DMS153 treated with DMSO at 0.1 percent for 48 hours (cell line): ENCODE measurements at regions not wholly inside any gene's neighbourhood (a gene's known extent, or its start where the extent isn't known, plus 50 kb on each side); places are given as distances from the start of the nearest gene placed in this dataset.

Source experiments
- DNase-seq: peaks from one replicate; lab custom pipeline; 2025; ENCODE audit not compliant: unreplicated experiment; lab: John Stamatoyannopoulos, UW

DNA sequence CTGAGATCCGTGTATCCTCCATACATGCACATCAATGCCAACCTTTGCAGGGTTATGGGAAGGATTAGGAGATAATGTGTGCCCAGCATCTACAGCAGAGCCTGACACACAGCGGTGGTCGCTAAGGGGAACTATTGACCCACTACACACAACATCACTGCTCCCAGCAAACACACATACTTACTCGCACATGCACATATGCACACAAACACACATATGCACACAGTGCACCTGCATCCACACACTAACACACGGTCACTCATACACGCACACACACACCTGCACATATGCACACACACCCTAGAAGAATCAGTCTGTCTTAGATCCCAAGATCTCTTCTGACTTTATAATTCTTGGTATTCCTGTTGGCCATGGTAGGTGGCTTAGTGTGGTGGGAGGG lies 118.3 kb downstream of the GYPC start:
- no peak for DNase-seq

GRCh38 chr2:126774761-126775160 lies 118.8 kb downstream of the GYPC start:
- no peak for DNase-seq

DNA sequence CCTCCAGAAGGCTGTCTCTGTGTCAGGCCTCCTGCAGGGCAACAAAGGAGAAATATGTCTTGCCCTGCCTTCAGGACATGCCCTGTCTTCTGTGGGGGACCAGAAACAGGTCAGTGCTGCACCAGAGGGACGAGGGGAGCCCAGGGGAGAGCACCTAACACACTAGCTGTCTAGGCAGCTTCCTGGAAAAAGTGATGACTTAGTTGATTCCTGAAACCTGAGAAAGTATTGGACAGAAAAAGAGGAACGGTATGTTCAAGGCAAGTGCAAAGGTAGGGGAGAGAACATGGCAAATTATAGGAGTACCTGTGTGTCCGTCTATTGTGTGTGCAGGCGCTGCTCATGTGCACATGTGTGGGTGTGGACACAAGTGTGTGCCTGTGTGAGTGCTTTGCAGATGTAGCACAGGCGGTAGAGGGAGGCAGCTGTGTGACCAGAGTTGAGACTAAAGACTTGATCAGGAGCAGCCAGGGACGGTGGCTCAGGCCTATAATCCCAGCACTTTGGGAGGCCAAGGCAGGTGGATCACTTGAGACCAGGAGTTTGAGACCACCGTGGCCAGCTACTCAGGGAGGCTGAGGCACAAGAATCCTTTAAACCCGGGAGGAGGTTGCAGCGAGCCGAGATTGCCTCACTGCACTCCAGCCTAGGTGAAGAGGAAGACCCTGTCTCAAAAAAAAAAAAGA lies 119.5 kb downstream of the GYPC start:
- DNase-seq: no peak

GRCh38 chr2:126776255-126776654 lies 120.3 kb downstream of the GYPC start:
- DNase-seq: no peak

GRCh38 chr2:126776692-126777619 lies 121.0 kb downstream of the GYPC start:
- DNase-seq: peak; percentile 73

GRCh38 chr2:126777620-126777978 lies 121.1 kb upstream of the TEX51 start:
- no peak for DNase-seq

DNA sequence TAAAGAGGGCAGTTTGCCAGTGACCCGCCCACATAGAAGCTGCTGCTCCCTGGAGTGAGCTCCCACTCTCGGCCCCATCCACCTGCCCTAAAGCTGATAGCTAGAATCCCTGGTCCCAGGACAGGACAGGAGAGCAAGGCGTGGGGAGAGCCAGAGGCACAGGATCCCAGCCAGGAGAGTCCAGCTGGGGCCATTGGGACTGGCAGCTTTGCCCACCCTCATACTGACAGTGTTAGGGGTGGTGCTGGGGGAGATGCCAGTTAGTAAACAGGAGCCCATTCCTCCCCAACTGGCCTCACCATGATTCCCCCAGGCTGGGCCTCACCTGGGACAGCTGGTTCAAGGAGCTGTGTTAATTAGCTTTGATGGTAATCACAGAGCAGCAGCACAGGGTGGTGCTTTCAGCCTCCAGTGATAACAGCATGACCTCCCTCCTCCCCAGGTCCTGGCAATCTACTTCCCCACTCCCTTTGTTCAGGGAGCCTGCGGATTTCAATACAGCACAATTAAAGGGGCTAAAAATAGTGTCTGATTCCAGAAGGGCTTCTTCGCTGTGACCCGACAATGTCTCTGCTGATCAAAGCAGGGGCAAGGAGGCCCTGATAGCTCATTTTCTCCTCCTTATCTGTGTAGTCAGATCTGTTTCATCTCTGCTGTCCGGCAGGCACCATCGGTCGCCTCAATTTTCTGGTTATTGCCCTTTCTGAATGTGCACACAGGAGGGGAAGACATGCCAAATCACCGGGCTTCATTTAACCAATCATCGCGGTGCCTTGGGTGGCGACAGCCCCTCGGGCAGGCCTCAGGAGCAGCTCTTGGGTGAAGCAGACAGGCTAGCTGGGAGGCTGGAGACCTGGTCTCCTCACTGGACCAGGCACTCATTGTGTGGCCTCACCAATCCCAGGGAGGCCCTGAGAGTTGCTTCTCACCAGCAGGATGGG lies 119.9 kb upstream of the TEX51 start:
- DNase-seq: no peak

- no peak for DNase-seq
Observed at GRCh38 chr2:126781206-126781605, 117.5 kb upstream of the TEX51 start.

DNA sequence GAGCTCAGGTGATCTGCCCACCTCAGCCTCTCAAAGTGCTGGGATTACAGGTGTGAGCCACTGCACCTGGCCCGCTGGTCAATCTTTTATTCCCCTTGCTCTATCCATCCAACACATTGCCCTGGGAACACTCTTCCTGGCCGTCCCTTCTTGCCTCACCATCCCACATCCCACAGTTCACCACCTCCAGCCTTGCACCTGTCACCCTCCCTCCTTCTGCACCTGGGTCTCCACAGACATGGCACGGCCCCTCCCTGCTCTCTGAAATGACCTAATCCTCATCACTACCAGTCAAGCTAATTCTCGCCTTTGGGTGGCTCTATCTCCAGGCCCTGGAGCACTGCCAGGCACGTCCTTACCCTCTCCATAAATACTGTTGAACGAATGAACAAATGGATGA lies 116.9 kb upstream of the TEX51 start:
- DNase-seq: no peak

DNA sequence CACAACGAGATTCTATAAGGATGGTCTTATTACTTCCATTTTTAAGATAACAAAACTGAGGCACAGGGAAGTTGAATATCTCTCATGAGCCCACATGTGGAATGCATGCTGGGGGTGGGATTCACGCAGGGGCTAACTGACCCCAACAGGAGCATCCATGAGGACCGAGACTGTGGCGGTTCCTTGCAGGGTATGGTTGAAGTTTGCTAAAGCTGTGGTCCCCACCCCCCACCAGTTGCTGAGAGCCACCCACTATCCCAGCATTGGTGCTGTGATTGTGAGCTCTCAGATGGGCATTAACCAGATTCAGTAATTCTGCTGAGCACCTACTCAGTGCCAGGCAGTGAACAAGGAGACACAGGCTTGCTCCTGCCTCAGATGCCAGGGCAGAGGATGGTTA lies 116.0 kb upstream of the TEX51 start:
- DNase-seq: no peak

DNA sequence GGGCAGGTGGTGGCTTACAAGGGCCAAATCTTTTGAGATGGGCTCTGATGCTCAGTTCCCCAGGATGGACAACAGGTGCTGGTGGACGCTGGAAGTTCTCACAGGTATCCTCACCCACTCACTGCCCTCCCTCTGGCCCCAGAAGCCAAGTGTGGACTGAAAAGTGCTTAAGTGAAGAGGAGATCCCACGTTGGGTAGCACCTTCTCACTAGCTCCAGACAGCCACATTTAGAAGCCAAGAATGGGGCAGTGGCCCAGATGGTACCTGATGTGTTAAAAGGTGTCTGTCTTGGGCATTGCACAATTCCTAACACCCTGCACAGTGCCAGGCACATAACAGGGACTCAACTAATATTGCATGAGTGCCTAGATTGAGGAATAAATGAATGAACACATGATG lies 115.3 kb upstream of the TEX51 start:
- DNase-seq: no peak

- no peak for DNase-seq
Observed at GRCh38 chr2:126784045-126784444, 114.6 kb upstream of the TEX51 start.

GRCh38 chr2:126784621-126785020 lies 114.1 kb upstream of the TEX51 start:
- DNase-seq: no peak

DNA sequence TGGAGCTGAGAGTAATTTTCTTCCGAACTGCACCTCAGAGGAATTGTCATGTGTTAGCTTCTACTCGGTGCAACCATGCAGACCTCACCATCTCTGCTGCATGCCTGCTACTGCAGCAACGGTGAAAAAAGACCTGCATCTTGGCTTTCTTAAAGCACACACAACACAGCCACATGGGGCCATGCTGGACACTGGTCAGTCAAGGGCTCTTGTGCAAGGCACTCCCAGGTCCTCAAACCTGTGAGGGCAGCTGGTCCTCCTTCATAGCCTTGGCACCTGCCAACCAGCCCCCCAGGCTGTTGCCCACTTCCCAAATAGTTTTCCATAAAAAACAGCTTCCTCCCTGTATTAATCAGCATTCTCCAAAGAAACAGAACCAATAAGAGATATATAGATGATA lies 113.5 kb upstream of the TEX51 start:
- no peak for DNase-seq

- DNase-seq: no peak
Observed at GRCh38 chr2:126785862-126786261, 112.8 kb upstream of the TEX51 start.

DNA sequence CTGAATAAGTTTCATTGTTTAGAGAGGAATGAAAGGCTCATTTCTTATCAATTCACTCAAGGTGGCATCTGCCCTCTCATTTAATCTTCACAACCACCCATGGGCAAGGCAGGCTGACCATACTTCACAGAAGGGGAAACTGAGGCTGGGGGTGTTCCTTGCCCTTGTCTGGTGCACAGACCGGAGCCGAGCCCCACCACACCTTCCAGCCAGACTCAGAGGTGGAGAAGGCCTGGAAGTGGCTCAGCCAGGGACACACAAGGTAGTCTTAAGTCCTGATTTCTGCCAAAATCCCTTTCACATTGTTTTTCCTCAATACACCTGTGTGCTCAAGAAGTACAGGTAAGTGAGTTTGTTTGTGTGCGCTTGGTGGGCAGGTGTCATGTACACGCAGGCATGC lies 111.9 kb upstream of the TEX51 start:
- no peak for DNase-seq

- DNase-seq: no peak
Observed at GRCh38 chr2:126787289-126787688, 111.4 kb upstream of the TEX51 start.

DNA sequence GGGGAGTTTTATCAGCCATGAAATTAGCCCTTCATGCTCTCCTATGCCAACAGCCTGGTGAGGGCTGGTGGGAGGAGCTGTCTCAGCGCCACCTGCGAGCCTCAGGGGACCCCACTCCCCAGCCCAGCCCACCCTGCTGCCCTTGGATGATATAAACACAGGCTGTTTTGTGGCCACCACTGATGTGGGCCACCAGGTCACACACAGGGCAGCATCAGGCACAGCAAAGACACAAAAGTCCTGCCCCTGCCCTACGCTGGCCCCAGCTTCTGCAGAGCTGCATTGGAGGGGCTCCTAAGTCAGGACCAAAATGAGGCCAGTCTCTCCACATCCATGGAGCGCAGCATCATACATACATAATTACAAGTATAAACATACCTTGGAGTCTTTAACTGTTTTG lies 110.6 kb upstream of the TEX51 start:
- DNase-seq: no peak

GRCh38 chr2:126788652-126789051 lies 110.0 kb upstream of the TEX51 start:
- no peak for DNase-seq

DNA sequence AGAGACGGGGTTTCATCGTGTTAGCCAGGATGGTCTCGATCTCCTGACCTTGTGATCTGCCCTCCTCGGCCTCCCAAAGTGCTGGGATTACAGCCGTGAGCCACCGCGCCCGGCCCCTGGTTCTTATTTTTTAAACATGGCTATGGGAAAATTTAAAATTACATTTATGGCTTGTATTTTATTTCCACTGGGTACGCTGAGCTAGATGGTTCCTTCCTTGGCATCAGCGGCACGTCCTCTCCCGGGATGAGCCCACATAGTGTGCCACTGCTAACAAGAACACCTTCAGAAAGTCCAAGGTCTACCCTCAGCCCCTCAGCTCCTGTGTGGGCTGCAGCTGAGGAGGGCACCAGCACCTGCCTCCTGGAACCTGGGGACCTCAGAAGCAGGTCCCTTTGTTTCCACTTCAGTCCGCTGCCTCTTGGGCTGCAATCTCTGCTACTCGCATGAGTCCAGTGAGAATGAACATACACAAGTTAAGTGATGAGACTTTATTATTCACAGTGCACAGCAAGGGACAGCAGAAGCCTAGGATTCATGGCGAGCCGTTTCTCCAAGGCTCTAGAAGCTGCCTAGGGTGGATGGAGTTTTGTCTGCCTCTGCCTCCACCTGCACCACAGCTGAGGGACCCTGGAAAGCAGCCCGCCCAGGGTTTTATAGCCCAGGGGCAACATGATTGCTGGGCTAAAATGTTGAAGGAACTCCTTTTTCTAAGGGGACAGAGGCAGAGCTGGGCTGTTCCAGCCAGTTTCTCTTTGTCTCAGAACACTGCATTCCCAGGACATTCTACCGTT lies 107.5 kb upstream of the TEX51 start:
- no peak for DNase-seq

- no peak for DNase-seq
Observed at GRCh38 chr2:126792186-126792585, 106.5 kb upstream of the TEX51 start.
